Activated CD4-positive, alpha-beta memory T cell treated with anti-CD3 and anti-CD28 coated beads, Interleukin-2, amount 10 ng/mL, durations not matched to agents 7 days and 5 days (primary cell): ENCODE measurements at regions not wholly inside any gene's neighbourhood (a gene's known extent, or its start where the extent isn't known, plus 50 kb on each side); places are given as distances from the start of the nearest gene placed in this dataset.
"Not testable (repeated sequence)": the region's sequence is repeated elsewhere in the genome, so short reads cannot be mapped to it uniquely, and the experiment has no call there.

ENCODE experiments used
- CTCF ChIA-PET: fragments of 350-600 bp; sonication (Branson Sonifier 250); formaldehyde crosslinking; loops from one replicate; lab custom pipeline; 2021; ENCODE audit warnings: antibody characterized with exemption, inconsistent platforms; lab: Charles Lee
- POLR2A ChIA-PET: fragments of 350-600 bp; sonication (Branson Sonifier 250); formaldehyde crosslinking; loops from one replicate; lab custom pipeline; 2021; ENCODE audit warnings: antibody characterized with exemption; lab: Charles Lee
- DNase-seq: peaks from one replicate; pipeline ENCODE4 v3.0.0-alpha.2; 2020
- H3K27ac Mint-ChIP-seq: one replicate; pipeline ENCODE4 v1.8.0; 2021; ENCODE audit warnings: mild to moderate bottlenecking, mixed read lengths
- H3K27me3 Mint-ChIP-seq: one replicate; pipeline ENCODE4 v1.8.0; 2021; ENCODE audit warnings: mixed read lengths
- H3K36me3 Mint-ChIP-seq: one replicate; pipeline ENCODE4 v1.8.0; 2021; ENCODE audit warnings: low read depth, mixed read lengths
- H3K4me1 Mint-ChIP-seq: one replicate; pipeline ENCODE4 v1.8.0; 2021; ENCODE audit warnings: mixed read lengths
- H3K4me3 Mint-ChIP-seq: one replicate; pipeline ENCODE4 v1.8.0; 2021; ENCODE audit warnings: mild to moderate bottlenecking, mixed read lengths
- H3K9me3 Mint-ChIP-seq: one replicate; pipeline ENCODE4 v1.8.0; 2021; ENCODE audit warnings: mixed read lengths

GRCh38 chr5:124022966-124023365 lies 511.0 kb downstream of the CSNK1G3 start:
- no peak for DNase-seq
- H3K4me3 Mint-ChIP-seq, result no peak overlapping the region
- H3K27me3 Mint-ChIP-seq, result no peaks in the 10 kb centered on the region
- ChIA-PET CTCF (no interaction called here), POLR2A (no interaction called here)
- H3K36me3 Mint-ChIP-seq, result no peaks in the 10 kb centered on the region
- H3K27ac Mint-ChIP-seq, result no peak overlapping the region
- H3K4me1 Mint-ChIP-seq, result no peaks in the 10 kb centered on the region
- H3K9me3 Mint-ChIP-seq, result peaks cover 7% of the 10 kb centered on the region

GRCh38 chr5:124021776-124022175 lies 509.8 kb downstream of the CSNK1G3 start:
- Mint-ChIP-seq H3K36me3 (no peaks in the 10 kb centered on the region), H3K4me3 (no peak overlapping the region), H3K27me3 (no peaks in the 10 kb centered on the region), H3K4me1 (no peaks in the 10 kb centered on the region), H3K27ac (no peak overlapping the region), H3K9me3 (peaks cover 7% of the 10 kb centered on the region)
- CTCF ChIA-PET, result no interaction called here
- DNase-seq, result no peak
- POLR2A ChIA-PET, result no interaction called here

GRCh38 chr5:124021066-124021641 lies 509.2 kb downstream of the CSNK1G3 start:
- ChIA-PET CTCF (no interaction called here), POLR2A (no interaction called here)
- Mint-ChIP-seq H3K27ac (no peak overlapping the region), H3K27me3 (no peaks in the 10 kb centered on the region), H3K4me1 (no peaks in the 10 kb centered on the region), H3K36me3 (no peaks in the 10 kb centered on the region), H3K4me3 (no peak overlapping the region), H3K9me3 (peaks cover 7% of the 10 kb centered on the region)
- DNase-seq, result no peak

- H3K4me1 Mint-ChIP-seq, H3K27ac Mint-ChIP-seq, H3K27me3 Mint-ChIP-seq, H3K36me3 Mint-ChIP-seq, CTCF ChIA-PET, DNase-seq, POLR2A ChIA-PET, H3K4me3 Mint-ChIP-seq: not testable (repeated sequence)
- peaks cover 12% of the 10 kb centered on the region for H3K9me3 Mint-ChIP-seq
Observed at GRCh38 chr5:124017321-124017720, 505.3 kb downstream of the CSNK1G3 start.

GRCh38 chr5:124007675-124008398 lies 495.9 kb downstream of the CSNK1G3 start:
- POLR2A ChIA-PET, result no interaction called here
- Mint-ChIP-seq H3K4me1 (no peaks in the 10 kb centered on the region), H3K4me3 (no peak overlapping the region), H3K27ac (no peak overlapping the region), H3K36me3 (no peaks in the 10 kb centered on the region), H3K27me3 (no peaks in the 10 kb centered on the region), H3K9me3 (peaks cover 14% of the 10 kb centered on the region)
- no peak for DNase-seq
- CTCF ChIA-PET, result no interaction called here

- POLR2A ChIA-PET, result no interaction called here
- H3K4me1 Mint-ChIP-seq, result no peaks in the 10 kb centered on the region
- CTCF ChIA-PET, result no interaction called here
- H3K9me3 Mint-ChIP-seq, result no peaks in the 10 kb centered on the region
- DNase-seq, result no peak
- H3K4me3 Mint-ChIP-seq, result no peak overlapping the region
- H3K27me3 Mint-ChIP-seq, result no peaks in the 10 kb centered on the region
- H3K27ac Mint-ChIP-seq, result no peak overlapping the region
- H3K36me3 Mint-ChIP-seq, result no peaks in the 10 kb centered on the region
Observed at GRCh38 chr5:124001036-124001615, 489.1 kb downstream of the CSNK1G3 start.

GRCh38 chr5:124000538-124000937 lies 488.6 kb downstream of the CSNK1G3 start:
- ChIA-PET CTCF (no interaction called here), POLR2A (no interaction called here)
- no peaks in the 10 kb centered on the region for H3K27me3 Mint-ChIP-seq
- no peaks in the 10 kb centered on the region for H3K4me1 Mint-ChIP-seq
- no peak overlapping the region for H3K27ac Mint-ChIP-seq
- H3K4me3 Mint-ChIP-seq, result no peak overlapping the region
- no peak for DNase-seq
- H3K36me3 Mint-ChIP-seq, result no peaks in the 10 kb centered on the region
- H3K9me3 Mint-ChIP-seq, result no peaks in the 10 kb centered on the region

- Mint-ChIP-seq H3K4me1 (no peaks in the 10 kb centered on the region), H3K4me3 (no peak overlapping the region), H3K9me3 (no peaks in the 10 kb centered on the region), H3K36me3 (no peaks in the 10 kb centered on the region), H3K27ac (no peak overlapping the region), H3K27me3 (no peaks in the 10 kb centered on the region)
- ChIA-PET CTCF (no interaction called here), POLR2A (no interaction called here)
- no peak for DNase-seq
Observed at GRCh38 chr5:123997462-123998215, 485.7 kb downstream of the CSNK1G3 start.

- Mint-ChIP-seq H3K36me3 (no peaks in the 10 kb centered on the region), H3K27me3 (no peaks in the 10 kb centered on the region), H3K4me3 (no peak overlapping the region), H3K9me3 (no peaks in the 10 kb centered on the region), H3K4me1 (no peaks in the 10 kb centered on the region), H3K27ac (no peak overlapping the region)
- no peak for DNase-seq
- ChIA-PET POLR2A (no interaction called here), CTCF (no interaction called here)
Observed at GRCh38 chr5:123997064-123997461, 485.1 kb downstream of the CSNK1G3 start.

GRCh38 chr5:123992641-123993040 lies 480.7 kb downstream of the CSNK1G3 start:
- POLR2A ChIA-PET, result no interaction called here
- Mint-ChIP-seq H3K27ac (no peak overlapping the region), H3K4me3 (no peak overlapping the region), H3K4me1 (no peaks in the 10 kb centered on the region), H3K27me3 (no peaks in the 10 kb centered on the region), H3K36me3 (no peaks in the 10 kb centered on the region), H3K9me3 (peaks cover 2% of the 10 kb centered on the region)
- DNase-seq, result no peak
- CTCF ChIA-PET, result no interaction called here

- no peak overlapping the region for H3K27ac Mint-ChIP-seq
Observed at GRCh38 chr5:123987956-123988355, 476.0 kb downstream of the CSNK1G3 start.

GRCh38 chr5:123976379-123977033 lies 464.5 kb downstream of the CSNK1G3 start:
- ChIA-PET POLR2A (no interaction called here), CTCF (no interaction called here)
- Mint-ChIP-seq H3K9me3 (no peaks in the 10 kb centered on the region), H3K27me3 (no peaks in the 10 kb centered on the region), H3K4me1 (no peaks in the 10 kb centered on the region), H3K36me3 (no peaks in the 10 kb centered on the region), H3K27ac (no peak overlapping the region), H3K4me3 (no peak overlapping the region)
- no peak for DNase-seq

More at GRCh38 chr5:123987956-123988355, 476.0 kb downstream of the CSNK1G3 start:
- CTCF ChIA-PET, result no interaction called here
- peaks cover 12% of the 10 kb centered on the region for H3K9me3 Mint-ChIP-seq
- no peak overlapping the region for H3K4me3 Mint-ChIP-seq
- no peaks in the 10 kb centered on the region for H3K36me3 Mint-ChIP-seq
- H3K27me3 Mint-ChIP-seq, result no peaks in the 10 kb centered on the region
- no peaks in the 10 kb centered on the region for H3K4me1 Mint-ChIP-seq
- DNase-seq, result no peak
- POLR2A ChIA-PET, result no interaction called here

GRCh38 chr5:123975521-123975920 lies 463.5 kb downstream of the CSNK1G3 start:
- H3K4me1 Mint-ChIP-seq, H3K36me3 Mint-ChIP-seq, H3K9me3 Mint-ChIP-seq, H3K27me3 Mint-ChIP-seq, H3K4me3 Mint-ChIP-seq, H3K27ac Mint-ChIP-seq, POLR2A ChIA-PET, CTCF ChIA-PET, DNase-seq: not testable (repeated sequence)
